Effector memory CD4-positive, alpha-beta T cell (primary cell): ENCODE measurements at regions not wholly inside any gene's neighbourhood (a gene's known extent, or its start where the extent isn't known, plus 50 kb on each side); places are given as distances from the start of the nearest gene placed in this dataset.

ENCODE experiments used
- DNase-seq, 3 donors: peaks; one replicate each; pipeline ENCODE4 v3.0.0-alpha.2; 2020
- H3K27ac ChIP-seq: 2 replicates; pipeline ENCODE4 v1.7.0; 2013; ENCODE audit warnings: mild to moderate bottlenecking, low read length, moderate library complexity; ENCODE audit not compliant: insufficient read depth, poor library complexity, severe bottlenecking
- H3K27me3 ChIP-seq: replicated peaks from 2 replicates; pipeline ENCODE4 v1.7.0; 2013; ENCODE audit warnings: mild to moderate bottlenecking, low read length; ENCODE audit not compliant: insufficient read depth, control insufficient read depth, poor library complexity, severe bottlenecking
- H3K36me3 ChIP-seq: 2 replicates; pipeline ENCODE4 v1.7.0; 2013; ENCODE audit warnings: mild to moderate bottlenecking, low read length, moderate library complexity; ENCODE audit not compliant: control insufficient read depth, insufficient read depth
- H3K4me1 ChIP-seq: 2 replicates; pipeline ENCODE4 v1.7.0; 2013; ENCODE audit warnings: low read length, mild to moderate bottlenecking; ENCODE audit not compliant: control insufficient read depth, insufficient read depth, poor library complexity, severe bottlenecking
- H3K4me3 ChIP-seq: 2 replicates; pipeline ENCODE4 v1.7.0; 2013; ENCODE audit warnings: low read length, low read depth, mild to moderate bottlenecking; ENCODE audit not compliant: insufficient read depth, poor library complexity, severe bottlenecking
- H3K9me3 ChIP-seq: 2 replicates; pipeline ENCODE4 v1.7.0; 2013; ENCODE audit warnings: mild to moderate bottlenecking, low read length, moderate library complexity; ENCODE audit not compliant: control insufficient read depth

DNA sequence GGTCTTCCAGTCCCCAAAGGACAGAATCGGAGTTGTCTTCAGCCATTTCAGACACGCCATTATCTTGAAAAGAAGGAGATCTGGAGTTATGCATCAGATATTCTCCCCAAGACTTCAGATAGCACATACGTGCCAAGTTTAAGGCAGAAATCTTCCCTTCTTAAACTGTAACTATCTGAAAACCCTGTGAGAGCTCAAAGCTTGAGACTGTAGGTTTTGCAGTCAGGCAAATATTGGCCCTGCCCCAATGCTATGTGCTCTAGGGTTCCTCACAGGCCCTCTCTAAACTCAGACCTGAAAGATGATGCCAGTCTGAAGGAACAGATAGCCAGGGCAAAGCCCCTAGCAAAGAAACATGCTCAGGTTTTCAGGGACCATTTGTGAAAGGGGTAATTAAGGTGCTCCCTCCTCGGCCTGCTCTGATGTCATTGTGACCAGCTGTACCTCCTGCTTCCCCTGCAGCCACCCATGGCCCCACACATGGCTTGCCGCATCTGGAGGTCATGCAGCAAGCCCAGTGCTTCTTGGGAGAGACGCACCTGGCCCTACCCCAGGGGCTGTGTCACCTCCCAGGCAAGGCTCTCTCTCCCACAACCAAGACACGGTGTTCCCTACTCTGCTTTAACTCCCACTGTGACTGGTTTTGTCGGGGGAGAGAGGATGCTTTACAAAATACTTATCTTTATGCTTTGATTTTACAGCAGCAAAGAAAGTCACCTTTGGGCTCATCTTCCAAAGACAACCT is 53.4 kb upstream of the POMGNT2 start:
- H3K4me3 ChIP-seq = no peak overlapping the region
- H3K9me3 ChIP-seq = no peaks in the 10 kb centered on the region
- H3K4me1 ChIP-seq = peaks cover 19% of the 10 kb centered on the region
- no peaks in the 10 kb centered on the region for H3K36me3 ChIP-seq
- H3K27ac ChIP-seq = no peak overlapping the region
- no peaks in the 10 kb centered on the region for H3K27me3 ChIP-seq
- DNase-seq = no peak

DNA sequence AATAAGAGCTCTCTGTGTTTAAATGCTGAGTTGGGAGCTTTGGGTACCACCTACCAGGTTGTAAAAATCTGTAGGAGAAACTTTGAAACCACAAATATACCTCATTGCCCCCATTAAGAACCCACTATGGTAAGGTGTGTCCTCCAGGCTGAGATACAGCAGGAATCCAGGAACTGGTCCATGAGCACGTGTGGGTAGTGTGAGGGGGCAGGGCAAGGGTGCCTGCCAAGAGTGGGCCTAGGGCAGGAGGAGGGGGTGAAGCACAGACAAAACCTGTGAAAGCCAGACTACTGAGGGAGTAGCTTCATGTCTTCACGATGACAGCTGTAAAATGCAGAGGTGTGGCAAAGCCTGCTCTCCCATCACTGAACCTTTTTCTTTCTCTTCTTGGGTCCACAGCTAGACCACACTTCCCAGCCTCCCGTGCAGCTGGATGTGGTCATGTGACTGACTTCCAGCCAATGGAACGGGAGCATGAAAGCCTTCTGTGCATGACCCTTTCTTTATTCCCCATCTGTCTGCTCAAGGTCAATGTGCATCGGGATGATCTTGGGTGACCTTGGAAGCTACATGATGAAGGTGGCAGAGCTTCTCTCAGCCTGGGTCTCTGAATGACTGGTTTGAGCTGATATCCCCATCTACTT is 51.1 kb upstream of the POMGNT2 start:
- no peak overlapping the region for H3K4me3 ChIP-seq
- no peaks in the 10 kb centered on the region for H3K36me3 ChIP-seq
- no peaks in the 10 kb centered on the region for H3K9me3 ChIP-seq
- H3K27me3 ChIP-seq = no peaks in the 10 kb centered on the region
- no peak overlapping the region for H3K27ac ChIP-seq
- H3K4me1 ChIP-seq = peaks cover 3% of the 10 kb centered on the region
- DNase-seq = no peak

DNA sequence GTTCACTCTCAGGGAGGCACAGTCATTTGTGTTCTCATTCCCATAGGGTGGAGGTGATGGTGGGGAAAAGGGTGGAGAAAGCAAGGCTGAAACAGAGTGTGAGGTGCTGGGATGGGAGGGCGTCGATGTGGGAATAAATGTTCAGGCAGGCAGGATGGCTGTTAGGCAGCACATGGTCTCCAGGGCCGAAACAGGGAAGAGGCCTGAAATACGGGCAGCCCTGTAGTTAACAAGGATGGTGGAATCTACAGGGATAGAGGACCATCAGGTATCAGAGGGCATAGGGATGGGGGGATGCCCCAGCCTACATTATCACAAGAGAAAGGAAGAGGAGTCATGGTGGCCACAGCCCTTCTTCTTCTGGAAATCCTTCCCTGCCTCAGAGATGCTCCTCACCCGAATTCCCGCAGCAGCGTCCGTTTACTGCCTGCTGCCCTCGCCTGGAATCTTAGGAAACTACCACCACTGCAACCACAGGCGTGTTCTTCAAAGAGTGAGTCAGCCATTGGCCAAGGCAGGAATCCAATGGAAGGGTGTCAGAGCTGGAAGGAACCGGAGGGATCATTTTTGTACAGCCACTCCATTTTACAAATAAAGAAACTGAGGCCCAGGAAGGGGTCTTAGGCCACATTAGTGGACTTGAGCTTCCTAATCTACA is 49.7 kb upstream of the POMGNT2 start:
- no peak for DNase-seq
- H3K9me3 ChIP-seq = no peaks in the 10 kb centered on the region
- peaks cover 3% of the 10 kb centered on the region for H3K4me1 ChIP-seq
- no peaks in the 10 kb centered on the region for H3K36me3 ChIP-seq
- H3K4me3 ChIP-seq = no peak overlapping the region
- no peak overlapping the region for H3K27ac ChIP-seq
- H3K27me3 ChIP-seq = no peaks in the 10 kb centered on the region
